ENCODE measurements at regions not wholly inside any gene's neighbourhood (a gene's known extent, or its start where the extent isn't known, plus 50 kb on each side); places are given as distances from the start of the nearest gene placed in this dataset.

DNA sequence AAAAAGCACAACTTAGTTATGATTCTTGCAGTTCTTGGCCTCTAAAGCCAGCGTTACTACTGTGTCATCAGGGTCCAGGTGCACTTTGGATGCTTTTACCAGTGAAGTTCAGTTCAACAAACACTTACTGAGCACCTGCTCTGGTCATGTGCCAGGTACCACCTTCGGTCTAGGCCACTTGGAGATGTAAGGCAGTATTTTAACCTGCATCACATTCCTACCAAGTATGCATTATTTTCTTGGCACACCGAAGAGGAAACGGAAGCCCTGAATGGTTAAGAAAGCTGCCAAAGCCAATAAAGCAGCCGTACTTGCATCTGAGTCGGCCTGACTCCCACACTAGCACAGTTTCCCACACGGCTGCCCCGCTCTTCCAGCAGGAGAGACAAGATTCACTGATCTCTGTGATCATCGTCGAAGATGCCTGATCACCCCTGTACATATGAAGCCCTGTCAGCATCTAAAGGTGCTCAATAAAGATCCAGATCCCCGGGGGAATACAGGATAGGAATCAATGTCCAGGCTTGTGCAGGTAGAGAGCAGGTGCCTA is 427.1 kb downstream of the EIPR1 start:
- TF ChIP-seq CTCF (IDR thresholded peaks at IDR 0.05; ENCODE audit: extremely low read depth, low read depth, low read length) = no peak
- no peaks in the 10 kb centered on the region for H3K27me3 ChIP-seq (ENCODE audit: insufficient read depth, low read length)
- H4K20me1 ChIP-seq (ENCODE audit: insufficient read depth, low read length) = no peaks in the 10 kb centered on the region

GRCh38 chr2:2947406-2947805 is 430.2 kb downstream of the EIPR1 start:
- no peak for DNase-seq (ENCODE audit: insufficient read length, low spot score, missing footprints)
- Histone ChIP-seq H3K79me2 (ENCODE audit: insufficient read depth, low read length) (no peaks in the 10 kb centered on the region), H3K9me3 (ENCODE audit: low read depth, low read length) (peaks cover 3% of the 10 kb centered on the region), H4K20me1 (ENCODE audit: insufficient read depth, low read length) (no peaks in the 10 kb centered on the region), H2AFZ (ENCODE audit: low read length) (no peak overlapping the region), H3K4me1 (ENCODE audit: insufficient read depth, low read length) (no peaks in the 10 kb centered on the region), H3K4me2 (ENCODE audit: insufficient read depth, low read length) (no peak overlapping the region), H3K4me3 (ENCODE audit: insufficient read depth, low read length) (no peak overlapping the region), H3K27ac (ENCODE audit: low read depth, low read length) (no peak overlapping the region), H3K27me3 (ENCODE audit: insufficient read depth, low read length) (no peaks in the 10 kb centered on the region), H3K36me3 (ENCODE audit: insufficient read depth, low read length) (no peaks in the 10 kb centered on the region)
- no peak for TF ChIP-seq CTCF (IDR thresholded peaks at IDR 0.05; ENCODE audit: extremely low read depth, low read depth, low read length)

More for the DNA sequence above, 427.1 kb downstream of the EIPR1 start:
- no peak overlapping the region for H3K4me3 ChIP-seq (ENCODE audit: insufficient read depth, low read length)
- DNase-seq (ENCODE audit: insufficient read length, low spot score, missing footprints) = no peak
- no peaks in the 10 kb centered on the region for H3K36me3 ChIP-seq (ENCODE audit: insufficient read depth, low read length)
- peaks cover 3% of the 10 kb centered on the region for H3K9me3 ChIP-seq (ENCODE audit: low read depth, low read length)
- no peaks in the 10 kb centered on the region for H3K4me1 ChIP-seq (ENCODE audit: insufficient read depth, low read length)
- no peak overlapping the region for H3K4me2 ChIP-seq (ENCODE audit: insufficient read depth, low read length)
- H3K79me2 ChIP-seq (ENCODE audit: insufficient read depth, low read length) = no peaks in the 10 kb centered on the region
- H3K27ac ChIP-seq (ENCODE audit: low read depth, low read length) = no peak overlapping the region
- H2AFZ ChIP-seq (ENCODE audit: low read length) = no peak overlapping the region

- H3K4me1 ChIP-seq (ENCODE audit: insufficient read depth, low read length) = no peaks in the 10 kb centered on the region
- no peak for DNase-seq (ENCODE audit: insufficient read length, low spot score, missing footprints)
- no peaks in the 10 kb centered on the region for H3K36me3 ChIP-seq (ENCODE audit: insufficient read depth, low read length)
- no peak overlapping the region for H3K4me3 ChIP-seq (ENCODE audit: insufficient read depth, low read length)
- peaks cover 3% of the 10 kb centered on the region for H3K9me3 ChIP-seq (ENCODE audit: low read depth, low read length)
- no peaks in the 10 kb centered on the region for H4K20me1 ChIP-seq (ENCODE audit: insufficient read depth, low read length)
- no peak for TF ChIP-seq CTCF (IDR thresholded peaks at IDR 0.05; ENCODE audit: extremely low read depth, low read depth, low read length)
- no peaks in the 10 kb centered on the region for H3K79me2 ChIP-seq (ENCODE audit: insufficient read depth, low read length)
- no peak overlapping the region for H2AFZ ChIP-seq (ENCODE audit: low read length)
- H3K27ac ChIP-seq (ENCODE audit: low read depth, low read length) = no peak overlapping the region
- H3K4me2 ChIP-seq (ENCODE audit: insufficient read depth, low read length) = no peak overlapping the region
- H3K27me3 ChIP-seq (ENCODE audit: insufficient read depth, low read length) = no peaks in the 10 kb centered on the region
These were observed 434.7 kb downstream of the EIPR1 start for GRCh38 chr2:2942906-2943305.

GRCh38 chr2:2942225-2942624 is 435.4 kb downstream of the EIPR1 start:
- no peaks in the 10 kb centered on the region for H3K4me1 ChIP-seq (ENCODE audit: insufficient read depth, low read length)
- no peaks in the 10 kb centered on the region for H3K79me2 ChIP-seq (ENCODE audit: insufficient read depth, low read length)
- H3K27ac ChIP-seq (ENCODE audit: low read depth, low read length) = no peak overlapping the region
- H3K9me3 ChIP-seq (ENCODE audit: low read depth, low read length) = peaks cover 2% of the 10 kb centered on the region
- no peak overlapping the region for H2AFZ ChIP-seq (ENCODE audit: low read length)
- no peaks in the 10 kb centered on the region for H3K27me3 ChIP-seq (ENCODE audit: insufficient read depth, low read length)
- H3K36me3 ChIP-seq (ENCODE audit: insufficient read depth, low read length) = no peaks in the 10 kb centered on the region
- no peak overlapping the region for H3K4me2 ChIP-seq (ENCODE audit: insufficient read depth, low read length)
- DNase-seq (ENCODE audit: insufficient read length, low spot score, missing footprints) = no peak
- no peak for TF ChIP-seq CTCF (IDR thresholded peaks at IDR 0.05; ENCODE audit: extremely low read depth, low read depth, low read length)
- H3K4me3 ChIP-seq (ENCODE audit: insufficient read depth, low read length) = no peak overlapping the region
- no peaks in the 10 kb centered on the region for H4K20me1 ChIP-seq (ENCODE audit: insufficient read depth, low read length)

Data from osteoblast (primary cell).